ENCODE measurements at regions not wholly inside any gene's neighbourhood (a gene's known extent, or its start where the extent isn't known, plus 50 kb on each side); places are given as distances from the start of the nearest gene placed in this dataset.

- Histone ChIP-seq H3K4me3 (no peak overlapping the region), H3K4me1 (no peaks in the 10 kb centered on the region), H3K27me3 (peaks cover 0 to 7% of the 10 kb centered on the region in 2 donors), H3K27ac (no peak overlapping the region), H3K36me3 (no peaks in the 10 kb centered on the region), H3K9me3 (no peaks in the 10 kb centered on the region)
- no peak for ATAC-seq
- no peak for DNase-seq
- intact Hi-C loops (cut with DNase I): no loop called here
- no peak for TF ChIP-seq CTCF (IDR thresholded peaks at IDR 0.05)
Observed at GRCh38 chr2:176826356-176826755, 386.2 kb upstream of the HNRNPA3 start.

- no peak overlapping the region for H3K27ac ChIP-seq
- no peak overlapping the region for H3K4me3 ChIP-seq
- H3K9me3 ChIP-seq: no peaks in the 10 kb centered on the region
- TF ChIP-seq CTCF (IDR thresholded peaks at IDR 0.05): no peak
- peaks cover 0 to 7% of the 10 kb centered on the region in 2 donors for H3K27me3 ChIP-seq
- DNase-seq (peak in 1 of 4 donors; percentile 12), ATAC-seq (no peak)
- no peaks in the 10 kb centered on the region for H3K4me1 ChIP-seq
- H3K36me3 ChIP-seq: no peaks in the 10 kb centered on the region
- intact Hi-C loops (cut with DNase I): no loop called here
Observed at GRCh38 chr2:176826984-176827668, 385.5 kb upstream of the HNRNPA3 start.

GRCh38 chr2:176830362-176830761 lies 382.2 kb upstream of the HNRNPA3 start:
- DNase-seq (no peak), ATAC-seq (no peak)
- Histone ChIP-seq H3K36me3 (no peaks in the 10 kb centered on the region), H3K4me3 (no peak overlapping the region), H3K27me3 (peaks cover 0 to 7% of the 10 kb centered on the region in 2 donors), H3K27ac (no peak overlapping the region), H3K4me1 (no peaks in the 10 kb centered on the region), H3K9me3 (no peaks in the 10 kb centered on the region)
- no peak for TF ChIP-seq CTCF (IDR thresholded peaks at IDR 0.05)
- intact Hi-C loops (cut with DNase I): no loop called here

GRCh38 chr2:176832086-176832485 lies 380.5 kb upstream of the HNRNPA3 start:
- Histone ChIP-seq H3K4me3 (no peak overlapping the region), H3K27me3 (peaks cover 0 to 3% of the 10 kb centered on the region in 2 donors), H3K36me3 (no peaks in the 10 kb centered on the region), H3K27ac (no peak overlapping the region), H3K4me1 (no peaks in the 10 kb centered on the region), H3K9me3 (no peaks in the 10 kb centered on the region)
- TF ChIP-seq CTCF (IDR thresholded peaks at IDR 0.05): no peak
- ATAC-seq (no peak), DNase-seq (no peak)
- intact Hi-C loops (cut with DNase I): no loop called here

- no peak for DNase-seq
- Histone ChIP-seq H3K4me1 (no peaks in the 10 kb centered on the region), H3K36me3 (no peaks in the 10 kb centered on the region), H3K27me3 (peaks cover 0 to 3% of the 10 kb centered on the region in 2 donors), H3K4me3 (no peak overlapping the region), H3K27ac (no peak overlapping the region), H3K9me3 (no peaks in the 10 kb centered on the region)
- intact Hi-C loops (cut with DNase I): no loop called here
- no peak for ATAC-seq
- TF ChIP-seq CTCF (IDR thresholded peaks at IDR 0.05): no peak
Observed at GRCh38 chr2:176833671-176834070, 378.9 kb upstream of the HNRNPA3 start.

Data from left lung (tissue), 4 donors.